GM23338 (cell line): ENCODE measurements at regions not wholly inside any gene's neighbourhood (a gene's known extent, or its start where the extent isn't known, plus 50 kb on each side); places are given as distances from the start of the nearest gene placed in this dataset.

Source experiments
- CREB1 ChIP-seq: fragments of 250-450 bp; sonication (Bioruptor Pico); IDR thresholded peaks from 2 replicates; pipeline ENCODE4 v1.5.0; 2020; ENCODE audit warnings: low read depth, mild to moderate bottlenecking, moderate library complexity
- CTCF ChIP-seq, 2 experiments: fragments of 200-600 bp in 1 of 2; sonication (generic) in 1 of 2; conservative IDR thresholded peaks; 2 replicates each; pipeline versions ENCODE4 v1.5.1 to v1.6.1; 2016 to 2017; ENCODE audit warnings: antibody characterized with exemption in 2 of 2, low read depth in 2 of 2, mild to moderate bottlenecking in 2 of 2, moderate library complexity in 1 of 2
- ETS1 ChIP-seq: IDR thresholded peaks from 2 replicates; pipeline ENCODE4 v1.6.1; 2016; ENCODE audit warnings: antibody characterized with exemption
- EZH2 ChIP-seq: fragments of 200-600 bp; sonication (generic); IDR thresholded peaks from one replicate; pipeline ENCODE4 v1.8.0; 2017; ENCODE audit warnings: antibody characterized with exemption, mild to moderate bottlenecking, low read depth; ENCODE audit not compliant: unreplicated experiment
- EZH2phosphoT487 ChIP-seq: fragments of 200-600 bp; sonication (generic); IDR thresholded peaks from one replicate; pipeline ENCODE4 v1.8.1; 2018; ENCODE audit warnings: antibody characterized with exemption; ENCODE audit not compliant: unreplicated experiment
- JUNB ChIP-seq: IDR thresholded peaks from one replicate; pipeline ENCODE4 v1.6.1; 2016; ENCODE audit warnings: antibody characterized with exemption; ENCODE audit not compliant: unreplicated experiment
- POLR2AphosphoS5 ChIP-seq: IDR thresholded peaks from 2 replicates; pipeline ENCODE4 v1.6.1; 2016; ENCODE audit warnings: antibody characterized with exemption, low read depth
- STAT1 ChIP-seq: IDR thresholded peaks from one replicate; pipeline ENCODE4 v1.6.1; 2016; ENCODE audit warnings: antibody characterized with exemption; ENCODE audit not compliant: unreplicated experiment
- ZNF114 ChIP-seq: fragments of 250-450 bp; sonication (Bioruptor Pico); IDR thresholded peaks from 2 replicates; pipeline ENCODE4 v1.5.0; 2020; ENCODE audit warnings: mild to moderate bottlenecking, moderate library complexity
- ZNF331 ChIP-seq: fragments of 250-450 bp; sonication (Bioruptor Pico); IDR thresholded peaks from 2 replicates; pipeline ENCODE4 v1.5.0; 2020; ENCODE audit warnings: low read depth, mild to moderate bottlenecking, moderate library complexity
- ZNF462 ChIP-seq: fragments of 250-450 bp; sonication (Bioruptor Pico); IDR thresholded peaks from 2 replicates; pipeline ENCODE4 v1.5.0; 2020; ENCODE audit warnings: mild to moderate bottlenecking, moderate library complexity
- TF ChIP-seq, protein P1 (sequence below): IDR thresholded peaks from one replicate; pipeline ENCODE4 v1.6.1; 2018; ENCODE audit warnings: antibody characterized with exemption; ENCODE audit not compliant: unreplicated experiment

DNA sequence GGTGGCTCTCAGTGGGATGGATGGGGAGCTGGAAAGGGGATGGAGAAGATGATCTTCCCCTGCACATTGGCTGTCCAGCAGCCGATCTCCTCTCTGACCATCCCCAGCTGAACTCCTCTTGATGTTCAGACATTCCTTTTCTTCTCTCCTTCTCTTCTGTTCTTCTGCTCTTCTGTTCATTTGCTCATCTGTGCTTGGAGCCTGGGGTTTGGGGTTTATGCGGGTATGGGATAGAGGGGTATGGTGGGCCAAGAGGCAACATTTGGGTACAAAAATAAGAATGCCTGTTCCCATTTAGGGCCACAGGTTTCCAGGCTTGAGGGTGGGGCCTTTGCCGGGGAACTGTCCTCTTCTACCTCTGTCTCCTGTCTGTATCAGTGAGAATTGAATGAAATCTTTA lies 205.4 kb upstream of the XYLT1 start:
- TF ChIP-seq EZH2phosphoT487 (no peak), CTCF (conservative IDR thresholded peaks at IDR 0.05; ENCODE audit: low read depth in 2 of 2) (no peak), POLR2AphosphoS5 (no peak), CREB1 (CRISPR knock-in tag) (no peak), EZH2 (no peak), STAT1 (no peak), JUNB (no peak), ZNF331 (CRISPR knock-in tag) (no peak), ETS1 (no peak), ZNF462 (CRISPR knock-in tag) (no peak), ZNF114 (CRISPR knock-in tag) (no peak)
- TF ChIP-seq, protein P1, sequence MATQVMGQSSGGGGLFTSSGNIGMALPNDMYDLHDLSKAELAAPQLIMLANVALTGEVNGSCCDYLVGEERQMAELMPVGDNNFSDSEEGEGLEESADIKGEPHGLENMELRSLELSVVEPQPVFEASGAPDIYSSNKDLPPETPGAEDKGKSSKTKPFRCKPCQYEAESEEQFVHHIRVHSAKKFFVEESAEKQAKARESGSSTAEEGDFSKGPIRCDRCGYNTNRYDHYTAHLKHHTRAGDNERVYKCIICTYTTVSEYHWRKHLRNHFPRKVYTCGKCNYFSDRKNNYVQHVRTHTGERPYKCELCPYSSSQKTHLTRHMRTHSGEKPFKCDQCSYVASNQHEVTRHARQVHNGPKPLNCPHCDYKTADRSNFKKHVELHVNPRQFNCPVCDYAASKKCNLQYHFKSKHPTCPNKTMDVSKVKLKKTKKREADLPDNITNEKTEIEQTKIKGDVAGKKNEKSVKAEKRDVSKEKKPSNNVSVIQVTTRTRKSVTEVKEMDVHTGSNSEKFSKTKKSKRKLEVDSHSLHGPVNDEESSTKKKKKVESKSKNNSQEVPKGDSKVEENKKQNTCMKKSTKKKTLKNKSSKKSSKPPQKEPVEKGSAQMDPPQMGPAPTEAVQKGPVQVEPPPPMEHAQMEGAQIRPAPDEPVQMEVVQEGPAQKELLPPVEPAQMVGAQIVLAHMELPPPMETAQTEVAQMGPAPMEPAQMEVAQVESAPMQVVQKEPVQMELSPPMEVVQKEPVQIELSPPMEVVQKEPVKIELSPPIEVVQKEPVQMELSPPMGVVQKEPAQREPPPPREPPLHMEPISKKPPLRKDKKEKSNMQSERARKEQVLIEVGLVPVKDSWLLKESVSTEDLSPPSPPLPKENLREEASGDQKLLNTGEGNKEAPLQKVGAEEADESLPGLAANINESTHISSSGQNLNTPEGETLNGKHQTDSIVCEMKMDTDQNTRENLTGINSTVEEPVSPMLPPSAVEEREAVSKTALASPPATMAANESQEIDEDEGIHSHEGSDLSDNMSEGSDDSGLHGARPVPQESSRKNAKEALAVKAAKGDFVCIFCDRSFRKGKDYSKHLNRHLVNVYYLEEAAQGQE = no peak
